EH (cell line): ENCODE measurements at regions not wholly inside any gene's neighbourhood (a gene's known extent, or its start where the extent isn't known, plus 50 kb on each side); places are given as distances from the start of the nearest gene placed in this dataset.
A peak's percentile ranks its signal among the peaks of the same experiment; 100 is the strongest.

Experiments used
- DNase-seq: peaks from one replicate; pipeline ENCODE4 v3.0.0-alpha.2; 2015; ENCODE audit warnings: low read depth

GRCh38 chr20:50429412-50429811 lies 80.8 kb upstream of the PTPN1 start:
- DNase-seq = no peak

GRCh38 chr20:50431066-50431450 lies 79.1 kb upstream of the PTPN1 start:
- no peak for DNase-seq

- no peak for DNase-seq
These were observed 77.0 kb upstream of the PTPN1 start for GRCh38 chr20:50433001-50433761.

- no peak for DNase-seq
These were observed 75.9 kb upstream of the PTPN1 start for GRCh38 chr20:50434321-50434652.

- DNase-seq = peak; percentile 86
These were observed 75.4 kb upstream of the PTPN1 start for GRCh38 chr20:50434653-50435396.

- no peak for DNase-seq
These were observed 74.7 kb upstream of the PTPN1 start for GRCh38 chr20:50435397-50436051.

GRCh38 chr20:50436052-50436656 lies 74.0 kb upstream of the PTPN1 start:
- DNase-seq = no peak

- no peak for DNase-seq
These were observed 73.5 kb upstream of the PTPN1 start for GRCh38 chr20:50436696-50437095.

- peak; percentile 80 for DNase-seq
These were observed 71.2 kb upstream of the PTPN1 start for GRCh38 chr20:50438986-50439407.

GRCh38 chr20:50439539-50440453 lies 70.4 kb upstream of the PTPN1 start:
- no peak for DNase-seq

GRCh38 chr20:50442512-50442911 lies 67.7 kb upstream of the PTPN1 start:
- DNase-seq = no peak

- DNase-seq = no peak
These were observed 64.6 kb upstream of the PTPN1 start for GRCh38 chr20:50445354-50446151.

- no peak for DNase-seq
These were observed 63.7 kb upstream of the PTPN1 start for GRCh38 chr20:50446351-50447101.

GRCh38 chr20:50447102-50447804 lies 62.9 kb upstream of the PTPN1 start:
- no peak for DNase-seq

GRCh38 chr20:50447817-50448216 lies 62.4 kb upstream of the PTPN1 start:
- DNase-seq = no peak

- peak; percentile 86 for DNase-seq
These were observed 61.4 kb upstream of the PTPN1 start for GRCh38 chr20:50448625-50449403.

GRCh38 chr20:50449738-50450492 lies 60.3 kb upstream of the PTPN1 start:
- no peak for DNase-seq

- DNase-seq = no peak
These were observed 59.7 kb upstream of the PTPN1 start for GRCh38 chr20:50450493-50450826.
